ENCODE measurements at regions not wholly inside any gene's neighbourhood (a gene's known extent, or its start where the extent isn't known, plus 50 kb on each side); places are given as distances from the start of the nearest gene placed in this dataset.
"Not testable (repeated sequence)": the region's sequence is repeated elsewhere in the genome, so short reads cannot be mapped to it uniquely, and the experiment has no call there.

GRCh38 chr5:56631719-56632118, 183.6 kb upstream of the MAP3K1 start:
- H2AFZ ChIP-seq (ENCODE audit: insufficient read depth, low read depth, low read length, poor library complexity, severe bottlenecking), result no peak overlapping the region
- Mint-ChIP-seq H3K4me1 (peaks cover 7% of the 10 kb centered on the region), H3K9me3 (peaks cover 4 to 21% (median 13%) of the 10 kb centered on the region in 7 donors), H3K27ac (peak overlapping the region in 1 of 7 donors; percentile 13), H3K36me3 (peaks cover 2% of the 10 kb centered on the region in 2 donors), H3K27me3 (ENCODE audit: low read depth in 3 of 3) (peaks cover 0 to 4% (median 1%) of the 10 kb centered on the region in 3 donors), H3K4me3 (no peak overlapping the region)
- intact Hi-C loops (cut with micrococcal nuclease), result no loop called here
- DNase-seq, result peak in 1 of 3 donors; percentile 15
- H3K9me3 ChIP-seq (replicated peaks in 1 of 2; ENCODE audit: control insufficient read depth in 1 of 2, insufficient read depth in 1 of 2, low read length in 2 of 2), result peaks cover 3 to 11% of the 10 kb centered on the region in 2 donors
- no peaks in the 10 kb centered on the region for H4K20me1 ChIP-seq (ENCODE audit: insufficient read depth, low read length)
- TF ChIP-seq, protein P1, sequence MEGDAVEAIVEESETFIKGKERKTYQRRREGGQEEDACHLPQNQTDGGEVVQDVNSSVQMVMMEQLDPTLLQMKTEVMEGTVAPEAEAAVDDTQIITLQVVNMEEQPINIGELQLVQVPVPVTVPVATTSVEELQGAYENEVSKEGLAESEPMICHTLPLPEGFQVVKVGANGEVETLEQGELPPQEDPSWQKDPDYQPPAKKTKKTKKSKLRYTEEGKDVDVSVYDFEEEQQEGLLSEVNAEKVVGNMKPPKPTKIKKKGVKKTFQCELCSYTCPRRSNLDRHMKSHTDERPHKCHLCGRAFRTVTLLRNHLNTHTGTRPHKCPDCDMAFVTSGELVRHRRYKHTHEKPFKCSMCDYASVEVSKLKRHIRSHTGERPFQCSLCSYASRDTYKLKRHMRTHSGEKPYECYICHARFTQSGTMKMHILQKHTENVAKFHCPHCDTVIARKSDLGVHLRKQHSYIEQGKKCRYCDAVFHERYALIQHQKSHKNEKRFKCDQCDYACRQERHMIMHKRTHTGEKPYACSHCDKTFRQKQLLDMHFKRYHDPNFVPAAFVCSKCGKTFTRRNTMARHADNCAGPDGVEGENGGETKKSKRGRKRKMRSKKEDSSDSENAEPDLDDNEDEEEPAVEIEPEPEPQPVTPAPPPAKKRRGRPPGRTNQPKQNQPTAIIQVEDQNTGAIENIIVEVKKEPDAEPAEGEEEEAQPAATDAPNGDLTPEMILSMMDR (IDR thresholded peaks at IDR 0.05), result no peak
- H3K4me2 ChIP-seq (replicated peaks; ENCODE audit: extremely low read depth, low read length, poor library complexity, severe bottlenecking), result no peak overlapping the region
- no peak overlapping the region for H3K4me3 ChIP-seq (replicated peaks in 1 of 3; ENCODE audit: low read depth in 2 of 3, low read length in 3 of 3)
- no peaks in the 10 kb centered on the region for H3K27me3 ChIP-seq (ENCODE audit: control insufficient read depth in 2 of 2, insufficient read depth in 2 of 2, low read length in 2 of 2)
- WGBS (ENCODE audit: insufficient coverage), result no CpG with 5 or more reads among the region's 2 CpGs
- no peaks in the 10 kb centered on the region for H3K79me2 ChIP-seq (ENCODE audit: insufficient read depth, low read length)
- H3K27ac ChIP-seq (ENCODE audit: low read depth in 1 of 2, low read length in 2 of 2), result no peak overlapping the region
- no peak overlapping the region for H3K9ac ChIP-seq (ENCODE audit: insufficient read depth, low read length, poor library complexity, severe bottlenecking)
- H3K36me3 ChIP-seq (replicated peaks in 1 of 2; ENCODE audit: control insufficient read depth in 1 of 2, insufficient read depth in 2 of 2, low read length in 2 of 2), result no peaks in the 10 kb centered on the region
- no peaks in the 10 kb centered on the region for H3K4me1 ChIP-seq (ENCODE audit: control insufficient read depth in 1 of 2, insufficient read depth in 2 of 2, low read length in 2 of 2)

- H3K4me3 Mint-ChIP-seq; H3K79me2 ChIP-seq (ENCODE audit: insufficient read depth, low read length); H2AFZ ChIP-seq (ENCODE audit: insufficient read depth, low read depth, low read length, poor library complexity, severe bottlenecking); H3K4me1 Mint-ChIP-seq; H3K36me3 Mint-ChIP-seq; intact Hi-C loops (cut with micrococcal nuclease); H3K4me2 ChIP-seq (replicated peaks; ENCODE audit: extremely low read depth, low read length, poor library complexity, severe bottlenecking); H3K4me1 ChIP-seq (ENCODE audit: control insufficient read depth in 1 of 2, insufficient read depth in 2 of 2, low read length in 2 of 2); H3K36me3 ChIP-seq (replicated peaks in 1 of 2; ENCODE audit: control insufficient read depth in 1 of 2, insufficient read depth in 2 of 2, low read length in 2 of 2); H4K20me1 ChIP-seq (ENCODE audit: insufficient read depth, low read length); H3K4me3 ChIP-seq (replicated peaks in 1 of 3; ENCODE audit: low read depth in 2 of 3, low read length in 3 of 3); H3K27me3 Mint-ChIP-seq (ENCODE audit: low read depth in 3 of 3); H3K27me3 ChIP-seq (ENCODE audit: control insufficient read depth in 2 of 2, insufficient read depth in 2 of 2, low read length in 2 of 2); H3K27ac ChIP-seq (ENCODE audit: low read depth in 1 of 2, low read length in 2 of 2); H3K9ac ChIP-seq (ENCODE audit: insufficient read depth, low read length, poor library complexity, severe bottlenecking); H3K27ac Mint-ChIP-seq; DNase-seq: not testable (repeated sequence)
- WGBS (ENCODE audit: insufficient coverage), result 100% methylated on average over 4 of the region's 4 CpGs
- peaks cover 3 to 11% of the 10 kb centered on the region in 2 donors for H3K9me3 ChIP-seq (replicated peaks in 1 of 2; ENCODE audit: control insufficient read depth in 1 of 2, insufficient read depth in 1 of 2, low read length in 2 of 2)
- peaks cover 4 to 21% (median 13%) of the 10 kb centered on the region in 7 donors for H3K9me3 Mint-ChIP-seq
Observed at GRCh38 chr5:56628616-56629015, 186.7 kb upstream of the MAP3K1 start.
